Omental fat pad (tissue), 3 donors: ENCODE measurements at regions not wholly inside any gene's neighbourhood (a gene's known extent, or its start where the extent isn't known, plus 50 kb on each side); places are given as distances from the start of the nearest gene placed in this dataset.

Experiments used
- ATAC-seq: fragments of 150-250 bp; one replicate; pipeline ENCODE4 v1.9.1; 2016; ENCODE audit warnings: mild to moderate bottlenecking, moderate library complexity; ENCODE audit not compliant: low FRiP score
- DNase-seq: peaks from one replicate; pipeline ENCODE4 v3.0.0-alpha.2; 2019; ENCODE audit warnings: low spot score
- TF ChIP-seq, protein P1 (sequence below), 3 donors: fragments of 450-650 bp; IDR thresholded peaks; one replicate each; pipeline ENCODE4 v1.5.1; 2016 to 2017; ENCODE audit warnings: antibody characterized with exemption in 3 of 3, mild to moderate bottlenecking in 3 of 3, moderate library complexity in 2 of 3

DNA sequence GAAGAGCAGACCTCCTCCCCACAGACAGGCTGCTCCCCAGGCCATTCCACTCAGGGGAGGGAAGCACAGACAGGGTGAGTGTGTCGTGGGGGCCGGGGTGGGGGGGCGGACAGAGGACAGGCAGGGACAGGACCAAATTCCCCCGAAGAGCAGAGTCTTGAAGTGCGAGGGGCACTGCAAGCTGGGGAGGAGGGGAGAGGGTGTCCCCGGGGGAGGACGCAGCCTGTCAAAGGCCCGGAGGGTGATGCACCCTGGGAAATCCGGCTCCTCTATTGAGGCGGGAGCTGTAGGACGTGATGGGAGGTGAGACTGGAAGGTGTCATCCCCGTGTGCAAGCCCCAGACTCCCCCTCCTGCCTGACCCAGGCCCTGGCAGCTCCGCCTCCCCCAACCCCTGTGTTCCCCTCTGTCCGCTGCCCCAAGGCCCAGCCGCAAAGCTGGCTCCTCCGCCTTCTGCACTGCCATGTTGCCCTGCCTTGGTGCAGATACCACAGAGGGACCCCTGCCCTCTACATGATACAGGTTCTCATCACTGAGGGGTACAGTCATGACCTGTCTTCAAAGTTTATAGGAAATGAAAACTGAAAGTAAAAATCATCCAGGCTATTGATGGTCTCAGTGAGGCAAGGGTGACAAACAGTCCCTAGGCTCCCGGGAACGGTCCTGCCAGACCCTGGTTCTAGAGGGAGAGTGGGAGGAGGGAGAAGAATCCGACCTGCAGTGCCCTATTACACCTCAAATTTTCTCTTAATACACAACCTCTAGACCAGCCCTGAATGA lies 76.3 kb upstream of the IQSEC1 start:
- TF ChIP-seq, protein P1, sequence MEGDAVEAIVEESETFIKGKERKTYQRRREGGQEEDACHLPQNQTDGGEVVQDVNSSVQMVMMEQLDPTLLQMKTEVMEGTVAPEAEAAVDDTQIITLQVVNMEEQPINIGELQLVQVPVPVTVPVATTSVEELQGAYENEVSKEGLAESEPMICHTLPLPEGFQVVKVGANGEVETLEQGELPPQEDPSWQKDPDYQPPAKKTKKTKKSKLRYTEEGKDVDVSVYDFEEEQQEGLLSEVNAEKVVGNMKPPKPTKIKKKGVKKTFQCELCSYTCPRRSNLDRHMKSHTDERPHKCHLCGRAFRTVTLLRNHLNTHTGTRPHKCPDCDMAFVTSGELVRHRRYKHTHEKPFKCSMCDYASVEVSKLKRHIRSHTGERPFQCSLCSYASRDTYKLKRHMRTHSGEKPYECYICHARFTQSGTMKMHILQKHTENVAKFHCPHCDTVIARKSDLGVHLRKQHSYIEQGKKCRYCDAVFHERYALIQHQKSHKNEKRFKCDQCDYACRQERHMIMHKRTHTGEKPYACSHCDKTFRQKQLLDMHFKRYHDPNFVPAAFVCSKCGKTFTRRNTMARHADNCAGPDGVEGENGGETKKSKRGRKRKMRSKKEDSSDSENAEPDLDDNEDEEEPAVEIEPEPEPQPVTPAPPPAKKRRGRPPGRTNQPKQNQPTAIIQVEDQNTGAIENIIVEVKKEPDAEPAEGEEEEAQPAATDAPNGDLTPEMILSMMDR (IDR thresholded peaks at IDR 0.05), result no peak
- ATAC-seq (no peak), DNase-seq (no peak)

DNA sequence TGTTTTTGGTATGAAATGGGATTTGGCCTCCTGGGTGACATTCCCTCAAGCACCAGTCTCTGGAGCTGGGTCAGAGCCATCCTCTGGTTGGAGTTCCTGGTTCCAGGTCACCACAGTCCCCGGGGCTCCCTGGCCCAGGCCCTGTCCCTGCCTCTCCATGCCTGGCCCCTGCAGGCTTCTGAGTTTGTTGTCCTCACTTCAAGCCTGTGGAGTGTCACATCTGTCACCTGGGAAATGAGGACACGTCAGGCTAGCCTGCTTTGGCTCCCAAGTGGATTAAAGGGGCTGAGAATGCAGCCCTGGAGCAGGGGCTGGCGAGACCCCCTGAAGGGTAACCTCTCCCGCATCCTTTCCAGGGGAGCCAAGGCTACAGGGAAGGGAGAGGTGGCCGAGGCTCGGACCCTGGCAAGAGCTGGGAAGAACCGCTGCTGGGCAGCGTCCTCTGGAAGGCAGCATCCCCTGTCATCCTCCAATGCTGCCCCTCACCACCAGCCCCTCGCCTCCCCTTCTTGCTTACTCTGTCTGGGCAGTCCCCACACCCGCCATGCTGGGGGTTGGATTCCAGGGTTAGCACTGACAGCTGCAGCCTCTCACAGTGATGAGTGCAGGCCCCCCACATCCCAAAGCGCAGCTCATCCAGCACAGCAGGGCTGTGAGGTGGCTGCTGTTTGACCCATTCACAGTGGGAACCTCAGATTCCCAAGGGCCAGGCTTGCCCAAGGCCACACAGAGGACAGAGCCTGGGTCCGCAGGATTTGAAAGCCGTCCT lies 75.5 kb upstream of the IQSEC1 start:
- DNase-seq, result no peak
- no peak for ATAC-seq
- TF ChIP-seq, protein P1 (IDR thresholded peaks at IDR 0.05), result no peak

DNA sequence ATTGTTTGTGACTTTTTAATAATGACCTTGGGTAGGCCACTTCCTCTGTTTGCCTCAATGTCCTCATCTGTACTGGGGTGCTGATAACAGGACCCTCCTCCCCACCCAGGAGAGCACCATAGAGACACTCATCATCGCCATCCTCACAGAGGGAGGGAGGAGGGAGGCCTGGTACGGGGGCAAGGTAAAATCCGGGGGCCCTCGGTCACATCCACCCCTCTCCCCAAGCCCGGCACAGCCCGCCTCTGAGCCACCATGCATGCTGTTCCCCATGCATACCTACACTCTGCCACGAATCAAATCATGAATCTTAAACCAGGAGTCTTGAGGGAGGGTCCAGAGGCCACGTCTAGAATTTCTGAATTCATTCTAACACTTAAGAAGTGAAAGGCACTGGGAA lies 74.9 kb upstream of the IQSEC1 start:
- ATAC-seq, result no peak
- DNase-seq, result no peak
- TF ChIP-seq, protein P1 (IDR thresholded peaks at IDR 0.05), result no peak

DNA sequence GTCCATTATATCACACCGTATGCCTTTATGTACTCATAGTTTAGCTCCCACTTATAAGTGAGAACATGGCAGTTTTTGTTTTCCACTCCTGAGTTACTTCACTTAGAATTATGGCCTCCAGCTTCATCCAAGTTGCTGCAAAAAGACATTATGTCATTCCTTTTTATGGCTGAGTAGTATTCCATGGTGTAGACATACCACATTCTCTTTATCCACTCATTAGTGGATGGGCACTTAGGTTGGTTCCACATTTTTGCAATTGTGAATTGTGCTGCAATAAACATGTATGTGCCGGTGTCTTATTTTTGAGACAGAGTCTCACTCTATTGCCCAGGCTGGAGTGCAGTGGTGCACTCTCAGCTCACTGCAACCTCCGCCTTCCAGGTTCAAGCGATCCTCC lies 74.1 kb upstream of the IQSEC1 start:
- TF ChIP-seq, protein P1 (IDR thresholded peaks at IDR 0.05), result no peak
- DNase-seq, result no peak
- ATAC-seq, result no peak

DNA sequence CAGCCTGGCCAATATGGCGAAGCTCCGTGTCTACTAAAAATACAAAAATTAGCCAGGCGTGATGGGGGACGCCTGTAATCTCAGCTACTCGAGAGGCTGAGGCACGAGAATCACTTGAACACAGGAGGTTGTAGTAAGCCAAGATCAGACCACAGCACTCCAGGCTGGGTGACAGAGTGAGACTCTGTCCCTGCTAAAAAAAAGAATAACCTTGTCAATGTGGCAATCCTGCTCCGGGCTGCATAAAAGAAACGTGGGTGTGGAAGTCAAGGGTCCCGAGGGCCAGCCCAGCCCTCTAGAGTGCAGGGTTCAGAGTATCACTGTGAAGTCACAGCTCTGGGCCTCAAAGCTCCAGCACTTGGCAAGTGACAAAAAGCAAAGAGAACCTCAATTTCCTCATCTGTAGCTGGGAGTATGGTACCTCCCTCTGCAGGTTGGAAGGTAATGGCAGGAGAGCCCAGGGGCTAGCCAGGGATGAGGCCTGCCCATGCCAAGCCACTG lies 73.5 kb upstream of the IQSEC1 start:
- ATAC-seq (no peak), DNase-seq (no peak)
- TF ChIP-seq, protein P1 (IDR thresholded peaks at IDR 0.05), result no peak

DNA sequence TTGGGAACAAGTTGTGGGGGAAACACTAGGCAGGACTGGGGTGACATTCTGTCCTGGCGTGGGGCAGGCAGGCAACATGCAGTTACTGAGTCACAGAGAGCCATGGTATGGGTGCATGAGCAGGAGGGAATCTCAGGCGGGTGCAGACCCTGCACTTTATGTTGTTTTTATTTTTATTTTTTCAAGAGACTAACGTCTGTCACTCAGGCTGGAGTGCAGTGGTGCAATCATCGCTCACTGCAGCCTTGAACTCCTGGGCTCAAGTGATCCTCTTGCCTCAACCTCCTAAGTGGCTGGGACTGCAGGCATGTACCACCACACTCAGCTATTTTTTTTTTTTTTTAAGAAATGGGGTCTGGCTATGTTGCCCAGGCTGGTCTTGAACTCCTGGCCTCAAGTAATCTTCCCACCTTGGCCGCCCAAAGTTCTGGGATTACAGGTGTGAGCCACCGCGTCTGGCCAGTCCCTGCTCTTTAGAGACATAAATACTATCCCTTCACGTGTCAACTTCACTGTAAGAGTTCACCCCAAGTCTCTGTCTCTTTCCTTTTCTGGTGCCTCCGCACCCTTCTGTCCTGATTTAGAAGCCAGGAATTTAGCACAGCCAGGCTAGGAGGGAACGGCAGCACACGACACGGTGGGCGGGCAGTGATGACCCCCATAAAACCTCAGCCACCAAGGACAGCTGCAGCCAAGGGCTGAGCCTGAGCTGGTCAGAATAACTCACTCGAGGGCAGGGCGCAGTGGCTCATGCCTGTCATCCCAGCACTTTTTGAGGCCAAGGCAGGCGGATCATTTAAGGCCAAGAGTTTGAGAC lies 72.8 kb upstream of the IQSEC1 start:
- DNase-seq, result no peak

More for the DNA sequence above, 72.8 kb upstream of the IQSEC1 start:
- TF ChIP-seq, protein P1 (IDR thresholded peaks at IDR 0.05), result no peak
- ATAC-seq, result no peak
